ENCODE measurements at regions not wholly inside any gene's neighbourhood (a gene's known extent, or its start where the extent isn't known, plus 50 kb on each side); places are given as distances from the start of the nearest gene placed in this dataset.
A peak's percentile ranks its signal among the peaks of the same experiment; 100 is the strongest.

GRCh38 chr3:180295811-180296210 lies 259.1 kb upstream of the PEX5L start:
- H3K9me3 Mint-ChIP-seq (ENCODE audit: unreplicated experiment) = no peaks in the 10 kb centered on the region
- no peak overlapping the region for H3K4me3 Mint-ChIP-seq (ENCODE audit: unreplicated experiment)
- intact Hi-C loops (cut with micrococcal nuclease) = no loop called here
- H3K27me3 Mint-ChIP-seq (ENCODE audit: insufficient read depth, unreplicated experiment) = no peaks in the 10 kb centered on the region
- H3K4me1 Mint-ChIP-seq (ENCODE audit: insufficient read depth, unreplicated experiment) = no peaks in the 10 kb centered on the region
- POLR2A ChIA-PET = interaction anchor here (0.9 kb wide), 1 partner anchor 10 kb away, joined by 3 read pairs; no protein-coding TSS in a partner anchor
- no peak for TF ChIP-seq CTCF (IDR thresholded peaks at IDR 0.05; ENCODE audit: unreplicated experiment)
- H3K36me3 Mint-ChIP-seq (ENCODE audit: insufficient read depth, unreplicated experiment) = no peaks in the 10 kb centered on the region
- BruUV-seq (replicated peaks) = no TSS peak
- H3K27ac Mint-ChIP-seq (ENCODE audit: low read depth, unreplicated experiment) = no peak overlapping the region
- DNase-seq (ENCODE audit: unreplicated experiment) = no peak
- CTCF ChIA-PET = no interaction called here

- no peak for DNase-seq (ENCODE audit: unreplicated experiment)
- no TSS peak for BruUV-seq (replicated peaks)
- Mint-ChIP-seq H3K27me3 (ENCODE audit: insufficient read depth, unreplicated experiment) (no peaks in the 10 kb centered on the region), H3K4me1 (ENCODE audit: insufficient read depth, unreplicated experiment) (no peaks in the 10 kb centered on the region), H3K27ac (ENCODE audit: low read depth, unreplicated experiment) (no peak overlapping the region), H3K4me3 (ENCODE audit: unreplicated experiment) (no peak overlapping the region), H3K9me3 (ENCODE audit: unreplicated experiment) (no peaks in the 10 kb centered on the region), H3K36me3 (ENCODE audit: insufficient read depth, unreplicated experiment) (no peaks in the 10 kb centered on the region)
- no peak for TF ChIP-seq CTCF (IDR thresholded peaks at IDR 0.05; ENCODE audit: unreplicated experiment)
- intact Hi-C loops (cut with micrococcal nuclease) = no loop called here
- CTCF ChIA-PET = no interaction called here
- POLR2A ChIA-PET = interaction anchor here (0.7 kb wide), 1 partner anchor 285 kb away, joined by 3 read pairs; no protein-coding TSS in a partner anchor
These were observed 260.2 kb upstream of the PEX5L start for GRCh38 chr3:180296971-180297370.

GRCh38 chr3:180306155-180306554 lies 269.4 kb upstream of the PEX5L start:
- Mint-ChIP-seq H3K9me3 (ENCODE audit: unreplicated experiment) (no peaks in the 10 kb centered on the region), H3K4me3 (ENCODE audit: unreplicated experiment) (no peak overlapping the region), H3K27me3 (ENCODE audit: insufficient read depth, unreplicated experiment) (no peaks in the 10 kb centered on the region), H3K36me3 (ENCODE audit: insufficient read depth, unreplicated experiment) (no peaks in the 10 kb centered on the region), H3K27ac (ENCODE audit: low read depth, unreplicated experiment) (peak overlapping the region; percentile 31), H3K4me1 (ENCODE audit: insufficient read depth, unreplicated experiment) (peaks cover 6% of the 10 kb centered on the region)
- CTCF ChIA-PET = no interaction called here
- POLR2A ChIA-PET = interaction anchor here (0.6 to 1.2 kb wide), 3 partner anchors 11 to 1526 kb away, joined by 3 to 5 read pairs (median 3); no protein-coding TSS in a partner anchor
- intact Hi-C loops (cut with micrococcal nuclease) = no loop called here
- no peak for DNase-seq (ENCODE audit: unreplicated experiment)
- BruUV-seq (replicated peaks) = no TSS peak
- no peak for TF ChIP-seq CTCF (IDR thresholded peaks at IDR 0.05; ENCODE audit: unreplicated experiment)

GRCh38 chr3:180306691-180307090 lies 270.0 kb upstream of the PEX5L start:
- no peak for TF ChIP-seq CTCF (IDR thresholded peaks at IDR 0.05; ENCODE audit: unreplicated experiment)
- BruUV-seq (replicated peaks) = no TSS peak
- intact Hi-C loops (cut with micrococcal nuclease) = no loop called here
- DNase-seq (ENCODE audit: unreplicated experiment) = peak; percentile 66
- Mint-ChIP-seq H3K27me3 (ENCODE audit: insufficient read depth, unreplicated experiment) (no peaks in the 10 kb centered on the region), H3K36me3 (ENCODE audit: insufficient read depth, unreplicated experiment) (no peaks in the 10 kb centered on the region), H3K4me3 (ENCODE audit: unreplicated experiment) (no peak overlapping the region), H3K4me1 (ENCODE audit: insufficient read depth, unreplicated experiment) (peaks cover 6% of the 10 kb centered on the region), H3K9me3 (ENCODE audit: unreplicated experiment) (no peaks in the 10 kb centered on the region), H3K27ac (ENCODE audit: low read depth, unreplicated experiment) (peak overlapping the region; percentile 31)
- CTCF ChIA-PET = no interaction called here
- POLR2A ChIA-PET = interaction anchor here (0.5 to 1.2 kb wide), 4 partner anchors 11 to 1525 kb away, joined by 3 to 5 read pairs (median 3); no protein-coding TSS in a partner anchor

Measured in MCF 10A (cell line).